Adrenal gland (tissue), 5 donors: ENCODE measurements at regions not wholly inside any gene's neighbourhood (a gene's known extent, or its start where the extent isn't known, plus 50 kb on each side); places are given as distances from the start of the nearest gene placed in this dataset.

Experiments used
- CTCF ChIP-seq, 6 experiments: fragments of 450-650 bp in 4 of 6; fragments of 200-600 bp in 2 of 6; sonication (generic) in 1 of 6; IDR thresholded peaks; 1 replicate in 5 of 6; 2 replicates in 1 of 6; pipeline versions ENCODE4 v1.5.1 to v1.8.0; 2016 to 2021; ENCODE audit warnings: antibody characterized with exemption in 6 of 6, mild to moderate bottlenecking in 2 of 6, moderate library complexity in 1 of 6
- POLR2A ChIP-seq, 2 donors: fragments of 450-650 bp; IDR thresholded peaks; one replicate each; pipeline ENCODE4 v1.6.1; 2017; ENCODE audit warnings: antibody characterized with exemption in 2 of 2, mild to moderate bottlenecking in 2 of 2, moderate library complexity in 1 of 2
- donor health status: DM: no; HTN: no; CAD: no.

GRCh38 chr2:128577141-128577930 lies 258.7 kb upstream of the HS6ST1 start:
- TF ChIP-seq CTCF (IDR thresholded peaks at IDR 0.05) (no peak), POLR2A (IDR thresholded peaks at IDR 0.05) (no peak)
